Fibroblast of skin of scalp (primary cell): ENCODE measurements at regions not wholly inside any gene's neighbourhood (a gene's known extent, or its start where the extent isn't known, plus 50 kb on each side); places are given as distances from the start of the nearest gene placed in this dataset.
"Not testable (repeated sequence)": the region's sequence is repeated elsewhere in the genome, so short reads cannot be mapped to it uniquely, and the experiment has no call there.

Experiments
- DNase-seq: peaks from one replicate; pipeline ENCODE4 v3.0.0-alpha.2; 2013

DNA sequence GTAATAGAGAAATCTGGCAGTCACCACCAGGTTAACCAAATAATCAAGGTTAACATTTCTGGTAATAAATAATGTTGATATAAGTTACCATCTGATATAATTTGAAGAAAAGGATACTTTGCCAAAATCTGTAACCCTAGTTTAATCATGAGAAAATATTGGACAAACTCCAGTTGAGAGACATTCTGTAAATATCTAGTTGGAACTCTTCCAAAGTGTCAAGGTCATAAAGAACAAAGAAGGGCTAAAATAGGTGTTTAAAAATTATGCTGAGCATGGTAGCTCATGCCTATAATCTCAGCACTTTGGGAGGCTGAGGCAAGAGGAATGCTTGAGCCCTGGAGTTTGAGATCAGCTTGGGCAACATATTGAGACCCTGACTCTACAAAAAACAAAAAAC, 253.3 kb downstream of the MRPS30 start:
- DNase-seq, result no peak

DNA sequence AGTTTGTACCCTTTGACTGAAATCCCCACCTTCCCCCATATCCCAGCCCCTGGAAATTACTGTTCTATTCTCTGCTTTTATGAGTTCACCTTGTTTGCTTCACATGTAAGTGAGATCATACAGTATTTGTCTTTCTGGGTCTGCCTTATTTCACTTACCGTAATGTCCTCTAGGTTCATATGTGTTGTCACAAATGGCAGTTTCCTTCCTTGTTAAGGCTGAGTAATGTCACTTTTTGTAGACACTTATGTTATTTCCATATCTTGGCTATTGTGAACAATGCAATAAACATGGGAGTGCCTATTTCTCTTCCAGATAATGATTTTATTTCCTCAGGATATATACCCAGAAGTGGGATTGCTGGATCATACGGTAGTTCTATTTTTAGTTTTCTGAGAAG, 272.3 kb downstream of the MRPS30 start:
- DNase-seq, result no peak

DNA sequence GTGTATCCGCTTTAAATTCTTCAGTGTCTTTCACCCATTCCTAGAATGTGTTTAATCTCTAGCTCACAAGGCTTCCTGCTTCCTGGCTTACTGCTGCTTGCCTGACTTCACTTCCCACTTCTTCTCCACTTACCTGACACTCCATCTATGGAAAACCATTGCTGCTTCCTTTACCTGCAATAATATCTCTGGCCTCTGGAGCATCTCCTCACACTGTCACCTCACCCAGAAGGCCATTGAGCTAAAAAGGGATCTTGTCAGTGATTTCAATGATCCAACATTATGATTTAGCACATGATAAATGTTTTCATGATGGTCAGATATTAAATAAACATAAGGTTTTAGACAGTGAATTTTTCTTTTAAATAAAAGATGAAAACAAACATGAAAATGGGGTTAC, 281.1 kb downstream of the MRPS30 start:
- DNase-seq, result no peak

DNA sequence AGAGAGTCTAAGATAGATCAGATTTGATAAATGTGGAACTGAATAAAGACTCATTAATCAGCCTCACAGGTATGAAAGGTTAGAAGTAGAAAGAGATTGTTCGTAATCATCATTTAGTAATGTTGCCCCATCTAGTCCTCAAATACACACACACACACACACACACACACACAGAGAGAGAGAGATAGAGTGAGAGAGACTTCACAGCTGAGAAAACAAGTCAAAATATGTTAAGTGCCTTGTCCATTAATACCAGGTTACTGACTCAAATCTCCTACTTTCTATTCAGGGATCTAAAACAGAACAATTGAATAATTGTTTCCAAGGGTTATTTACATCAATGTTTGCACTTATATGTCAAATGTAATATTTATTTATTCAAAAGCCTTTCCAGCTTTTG, 284.6 kb downstream of the MRPS30 start:
- DNase-seq, result no peak

DNA sequence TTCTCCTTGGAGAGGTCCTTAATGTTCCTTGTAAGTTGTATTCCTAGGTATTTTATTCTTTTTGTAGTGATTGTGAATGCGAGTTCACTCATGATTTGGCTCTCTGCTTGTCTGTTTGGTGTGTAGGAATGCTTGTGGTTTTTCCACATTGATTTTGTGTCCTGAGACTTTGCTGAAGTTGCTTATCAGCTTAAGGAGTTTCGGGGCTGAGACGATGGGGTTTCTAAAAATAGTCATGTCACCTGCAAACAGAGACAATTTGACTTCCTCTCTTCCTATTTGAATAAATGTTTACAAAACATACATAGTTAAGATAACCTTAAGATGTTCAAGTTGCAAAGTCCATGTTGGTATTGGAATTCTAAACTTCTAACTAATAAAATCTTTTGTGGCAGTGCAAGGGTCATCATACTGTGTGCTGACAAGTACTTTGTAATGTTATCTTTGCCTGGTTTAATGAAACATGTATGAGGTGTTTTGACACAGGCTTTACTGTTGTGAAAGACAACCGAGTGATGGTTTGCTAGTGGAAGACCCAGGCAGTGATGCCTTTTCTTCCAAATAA, 286.2 kb downstream of the MRPS30 start:
- no peak for DNase-seq

- DNase-seq, result no peak
Measured at GRCh38 chr5:45098483-45098882, 289.7 kb downstream of the MRPS30 start.

GRCh38 chr5:45101146-45101545, 292.4 kb downstream of the MRPS30 start:
- DNase-seq, result no peak

- DNase-seq, result no peak
Measured at GRCh38 chr5:45105491-45105994, 296.8 kb downstream of the MRPS30 start.

DNA sequence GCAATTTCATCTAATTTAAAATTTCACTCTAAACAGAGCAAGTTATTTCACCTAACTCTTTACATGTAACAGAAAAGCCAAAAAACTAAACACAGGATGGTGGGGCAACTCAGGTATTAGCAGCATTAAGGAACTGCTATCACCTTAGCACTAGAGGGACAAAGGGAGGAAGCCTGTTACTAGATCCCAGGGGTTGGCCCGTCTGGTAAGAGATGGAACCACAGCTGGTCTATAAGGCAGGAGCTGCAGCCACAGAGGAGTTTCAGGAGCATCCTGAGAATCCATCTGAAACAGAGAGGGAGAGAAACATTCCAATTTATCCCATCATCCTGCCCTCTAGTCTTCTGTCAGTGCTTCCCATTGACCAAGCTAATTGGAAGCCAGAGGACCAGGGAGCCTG, 300.3 kb downstream of the MRPS30 start:
- DNase-seq, result no peak

- DNase-seq, result no peak
Measured at GRCh38 chr5:45109636-45110035, 300.9 kb downstream of the MRPS30 start.

GRCh38 chr5:45110399-45110798, 301.7 kb downstream of the MRPS30 start:
- no peak for DNase-seq

- DNase-seq, result no peak
Measured at GRCh38 chr5:45113726-45114125, 305.0 kb downstream of the MRPS30 start.

DNA sequence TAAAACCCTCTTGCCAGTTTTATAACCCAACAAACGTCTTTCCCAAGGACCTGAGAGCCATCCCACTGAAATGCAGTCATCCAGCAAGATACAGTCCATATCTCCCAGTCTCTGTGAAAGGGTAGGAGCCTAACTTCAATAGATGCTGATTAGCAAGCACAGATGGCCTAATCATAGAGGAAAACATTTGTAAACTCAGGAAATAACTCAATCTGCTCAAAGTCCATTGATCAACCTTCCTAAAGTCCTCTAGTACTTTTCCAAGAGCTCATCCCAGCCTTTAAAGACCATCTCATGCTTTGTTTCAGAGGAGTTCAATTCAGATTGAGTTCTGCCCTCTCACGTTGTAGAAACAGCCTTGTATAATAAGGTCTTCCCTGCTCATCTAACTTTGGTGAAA, 324.2 kb downstream of the MRPS30 start:
- DNase-seq, result no peak

DNA sequence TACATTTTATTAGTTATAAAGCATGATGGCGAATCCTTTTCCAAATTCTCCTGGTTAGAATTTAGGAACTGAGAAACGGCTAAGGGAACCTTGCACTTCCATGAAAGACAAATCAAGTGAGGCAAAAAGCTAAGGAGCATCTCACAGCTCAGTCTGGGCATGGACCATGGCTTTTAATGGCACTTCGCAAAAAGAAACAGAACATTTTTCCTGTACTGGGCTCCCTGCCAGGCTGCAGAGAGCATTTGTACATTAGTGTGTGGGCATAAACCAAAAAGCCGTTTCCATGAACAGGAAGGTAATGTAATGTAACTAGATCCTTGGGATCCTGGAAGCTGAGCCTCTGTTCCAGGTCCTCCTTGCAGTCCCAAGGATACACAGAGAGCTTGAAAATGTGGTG, 354.2 kb downstream of the MRPS30 start:
- DNase-seq, result no peak

- no peak for DNase-seq
Measured at GRCh38 chr5:45171563-45171962, 362.8 kb downstream of the MRPS30 start.

GRCh38 chr5:45172634-45173033, 363.9 kb downstream of the MRPS30 start:
- not testable (repeated sequence) for DNase-seq

GRCh38 chr5:45179686-45180085, 370.9 kb downstream of the MRPS30 start:
- no peak for DNase-seq

GRCh38 chr5:45189042-45189441, 380.3 kb downstream of the MRPS30 start:
- no peak for DNase-seq

DNA sequence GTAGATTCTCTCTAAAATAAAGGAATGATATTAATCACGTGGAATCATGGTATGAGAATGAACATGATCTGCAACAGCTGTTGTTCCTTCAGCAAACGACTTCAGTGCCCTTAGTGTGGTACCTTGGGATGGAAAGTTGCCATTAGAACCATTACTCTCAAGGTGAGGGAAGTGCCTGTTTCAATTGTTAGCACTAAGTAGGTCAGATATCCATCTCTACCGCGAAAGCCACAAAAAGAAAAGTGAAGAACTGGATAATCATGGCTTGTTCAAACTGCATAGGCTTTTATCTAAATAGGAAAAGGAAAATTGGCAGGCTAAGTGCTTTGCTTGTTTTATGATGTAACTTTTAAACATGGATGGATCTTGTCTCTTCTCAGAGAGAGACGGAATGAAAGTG, 380.7 kb downstream of the MRPS30 start:
- no peak for DNase-seq

DNA sequence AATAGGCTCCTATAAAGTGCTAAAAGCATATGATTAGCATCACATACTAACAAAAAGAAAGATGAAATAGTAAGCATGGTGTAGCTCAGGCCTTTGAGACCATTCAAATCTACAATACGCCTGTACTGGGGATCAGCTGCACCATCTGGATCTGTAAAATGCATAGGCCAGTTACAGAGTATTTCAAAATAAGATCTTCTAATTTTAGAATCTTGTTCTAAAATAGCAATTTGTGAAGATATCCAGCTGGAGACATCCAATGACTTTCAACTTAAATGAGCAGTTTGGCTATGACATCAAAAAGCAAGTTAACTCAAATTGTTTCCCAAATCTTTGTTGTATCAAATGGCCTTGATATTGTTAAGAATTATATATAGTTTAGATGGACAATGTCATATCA, 386.3 kb downstream of the MRPS30 start:
- no peak for DNase-seq
